IMR-90 (cell line): ENCODE measurements at regions not wholly inside any gene's neighbourhood (a gene's known extent, or its start where the extent isn't known, plus 50 kb on each side); places are given as distances from the start of the nearest gene placed in this dataset.

ENCODE experiments used
- ATAC-seq: fragments of 200-7000 bp; cut with Tn5 transposase; 2 replicates; pipeline ENCODE4 v1.9.1; 2020; ENCODE audit warnings: low read depth, mild to moderate bottlenecking, moderate library complexity
- BruUV-seq: library from RNA; stranded (reverse); fragments of 400-500 nt; replicated peaks from 2 replicates; lab custom pipeline; 2021; lab: Mats Ljungman, UMichigan
- CTCF ChIA-PET: fragments of 300-600 bp; formaldehyde crosslinking; extraction: SDS; loops from one replicate; lab custom pipeline; 2021; ENCODE audit warnings: antibody characterized with exemption; lab: Yijun Ruan, JAX
- POLR2A ChIA-PET: fragments of 300-600 bp; sonication (Branson Sonifier 250); formaldehyde crosslinking; loops from one replicate; lab custom pipeline; 2022; ENCODE audit warnings: antibody characterized with exemption; ENCODE audit not compliant: unreplicated experiment; lab: Charles Lee
- DNase-seq: peaks from one replicate; pipeline ENCODE4 v3.0.0; 2013
- H2AFZ ChIP-seq: replicated peaks from 2 replicates; pipeline ENCODE3; 2013; ENCODE audit warnings: low read length, mild to moderate bottlenecking; ENCODE audit not compliant: poor library complexity
- H2AK5ac ChIP-seq: 2 replicates; pipeline ENCODE4 v1.6.1; 2013; ENCODE audit warnings: low read depth, low read length, inconsistent platforms
- H2AK9ac ChIP-seq: replicated peaks from 2 replicates; pipeline ENCODE3; 2013; ENCODE audit warnings: mild to moderate bottlenecking, low read depth, low read length, moderate library complexity; ENCODE audit not compliant: poor library complexity
- H2BK120ac ChIP-seq: 2 replicates; pipeline ENCODE4 v1.6.1; 2013; ENCODE audit warnings: low read depth, low read length, inconsistent platforms
- H2BK15ac ChIP-seq: 3 replicates; pipeline ENCODE4 v1.6.1; 2013; ENCODE audit warnings: low read depth, low read length, inconsistent platforms
- H2BK20ac ChIP-seq: 2 replicates; pipeline ENCODE4 v1.6.1; 2013; ENCODE audit warnings: low read depth, mild to moderate bottlenecking, inconsistent platforms, low read length, moderate library complexity
- H2BK5ac ChIP-seq: 2 replicates; pipeline ENCODE4 v1.6.1; 2013; ENCODE audit warnings: mild to moderate bottlenecking, low read depth, low read length, inconsistent platforms; ENCODE audit not compliant: poor library complexity, severe bottlenecking
- H3K14ac ChIP-seq: replicated peaks from 2 replicates; pipeline ENCODE4 v1.6.1; 2013; ENCODE audit warnings: low read depth, low read length, inconsistent platforms
- H3K18ac ChIP-seq: 2 replicates; pipeline ENCODE4 v1.6.1; 2013; ENCODE audit warnings: low read depth, low read length, control low read depth
- H3K23ac ChIP-seq: 2 replicates; pipeline ENCODE4 v1.6.1; 2013; ENCODE audit warnings: low read depth, low read length, inconsistent platforms
- H3K27ac ChIP-seq: 2 replicates; pipeline ENCODE4 v1.5.1; 2013; ENCODE audit warnings: mild to moderate bottlenecking, control low read depth, low read length; ENCODE audit not compliant: insufficient read depth
- H3K27me3 ChIP-seq: 2 replicates; pipeline ENCODE4 v1.6.1; 2013; ENCODE audit warnings: low read length; ENCODE audit not compliant: control insufficient read depth, insufficient read depth
- H3K36me3 ChIP-seq: 2 replicates; pipeline ENCODE4 v1.6.1; 2013; ENCODE audit warnings: low read length, mixed read lengths; ENCODE audit not compliant: control insufficient read depth, insufficient read depth
- H3K4ac ChIP-seq: 2 replicates; pipeline ENCODE4 v1.6.1; 2013; ENCODE audit warnings: low read depth, low read length, inconsistent platforms
- H3K4me1 ChIP-seq: 2 replicates; pipeline ENCODE4 v1.6.1; 2013; ENCODE audit warnings: low read length, mixed read lengths; ENCODE audit not compliant: control insufficient read depth, insufficient read depth
- H3K4me2 ChIP-seq: 2 replicates; pipeline ENCODE4 v1.6.1; 2013; ENCODE audit warnings: low read depth, mild to moderate bottlenecking, control low read depth, low read length, moderate library complexity
- H3K4me3 ChIP-seq: 2 replicates; pipeline ENCODE4 v1.5.1; 2013; ENCODE audit warnings: low read depth, mild to moderate bottlenecking, control low read depth, low read length, moderate library complexity; ENCODE audit not compliant: insufficient read depth
- H3K56ac ChIP-seq: 2 replicates; pipeline ENCODE4 v1.6.1; 2013; ENCODE audit warnings: low read length, inconsistent platforms; ENCODE audit not compliant: insufficient read depth; ENCODE audit errors: extremely low read depth
- H3K79me1 ChIP-seq, 2 experiments: 2 replicates each; pipeline ENCODE4 v1.6.1; 2013; ENCODE audit warnings: low read length in 2 of 2, inconsistent platforms in 1 of 2, low read depth in 1 of 2
- H3K9ac ChIP-seq: 2 replicates; pipeline ENCODE4 v1.6.1; 2013; ENCODE audit warnings: low read depth, low read length, control low read depth
- H3K9me1 ChIP-seq: 2 replicates; pipeline ENCODE4 v1.6.1; 2013; ENCODE audit warnings: low read length, inconsistent platforms; ENCODE audit not compliant: insufficient read depth
- H3K9me3 ChIP-seq: 2 replicates; pipeline ENCODE4 v1.6.1; 2013; ENCODE audit warnings: low read length; ENCODE audit not compliant: control insufficient read depth, insufficient read depth
- H4K20me1 ChIP-seq: 2 replicates; pipeline ENCODE4 v1.6.1; 2013; ENCODE audit warnings: low read length, inconsistent platforms; ENCODE audit not compliant: insufficient read depth
- H4K5ac ChIP-seq: 2 replicates; pipeline ENCODE4 v1.6.1; 2013; ENCODE audit warnings: mild to moderate bottlenecking, low read depth, low read length, control low read depth
- H4K8ac ChIP-seq, 2 experiments: 2 replicates each; pipeline ENCODE4 v1.6.1; 2013; ENCODE audit warnings: low read depth in 2 of 2, low read length in 2 of 2, control low read depth in 1 of 2, inconsistent platforms in 1 of 2
- H4K91ac ChIP-seq: 2 replicates; pipeline ENCODE4 v1.6.1; 2013; ENCODE audit warnings: low read depth, low read length, inconsistent platforms; ENCODE audit not compliant: insufficient read depth
- FOS ChIP-seq: fragments of 150-350 bp; IDR thresholded peaks from 2 replicates; pipeline ENCODE4 v1.6.1; 2016; ENCODE audit warnings: low read depth, low read length
- SMC3 ChIP-seq: fragments of 150-350 bp; IDR thresholded peaks from 2 replicates; pipeline ENCODE4 v1.6.1; 2016; ENCODE audit warnings: low read depth, mild to moderate bottlenecking, antibody characterized with exemption, low read length, moderate library complexity
- WGBS, 2 experiments: methylation state at CpG; one replicate each; pipeline versions ENCODE4 v1.1.5 to v1.1.7; 2013; ENCODE audit warnings: missing lambda C conversion rate in 2 of 2; ENCODE audit not compliant: insufficient read length in 1 of 2; ENCODE audit errors: extremely low coverage in 2 of 2; 5-methylcytosine and 5-hydroxymethylcytosine counted together
- dilution Hi-C: fragments of 300-500 bp; cut with HindIII; formaldehyde crosslinking; loops from one replicate; pipeline ENCODE4 v1.14.3; 2018; ENCODE audit warnings: low sequenced_read_pairs; ENCODE audit not compliant: unreplicated experiment
- in situ Hi-C: fragments of 300-500 bp; cut with MboI; formaldehyde crosslinking; loops from 3 replicates; pipeline ENCODE4 v1.14.3; 2019; ENCODE audit warnings: low sequenced_read_pairs, inconsistent platforms, mixed read lengths
- intact Hi-C: fragments of 100-400 bp; cut with micrococcal nuclease; formaldehyde crosslinking; loops from 2 replicates; pipeline ENCODE4 v1.10.0; 2022
- TF ChIP-seq, protein P1 (sequence below): fragments of 150-350 bp; IDR thresholded peaks from 2 replicates; pipeline ENCODE4 v1.6.1; 2016; ENCODE audit warnings: low read depth, mild to moderate bottlenecking, low read length, moderate library complexity, borderline replicate concordance

GRCh38 chr13:72542241-72542640 lies 185.2 kb downstream of the MZT1 start:
- Histone ChIP-seq H3K9ac (no peak overlapping the region), H3K9me1 (no peaks in the 10 kb centered on the region), H2AFZ (no peak overlapping the region), H2BK5ac (no peak overlapping the region), H4K5ac (no peak overlapping the region), H3K36me3 (no peaks in the 10 kb centered on the region), H3K4me1 (no peaks in the 10 kb centered on the region), H3K4ac (no peak overlapping the region), H3K4me3 (no peak overlapping the region), H3K27me3 (no peaks in the 10 kb centered on the region), H3K4me2 (no peak overlapping the region), H4K91ac (no peak overlapping the region), H2AK9ac (no peak overlapping the region), H2AK5ac (no peak overlapping the region), H4K20me1 (no peaks in the 10 kb centered on the region), H2BK15ac (no peak overlapping the region), H3K79me1 (no peaks in the 10 kb centered on the region), H3K23ac (no peak overlapping the region), H2BK20ac (no peak overlapping the region), H4K8ac (no peak overlapping the region), H2BK120ac (no peak overlapping the region), H3K9me3 (no peaks in the 10 kb centered on the region), H3K18ac (no peak overlapping the region), H3K27ac (no peak overlapping the region), H3K56ac (no peak overlapping the region), H3K14ac (no peak overlapping the region)
- ChIA-PET POLR2A (no interaction called here), CTCF (no interaction called here)
- in situ Hi-C loops (no loop called here), intact Hi-C loops (no loop called here), dilution Hi-C loops (no loop called here)
- BruUV-seq, result no TSS peak
- no peak for DNase-seq
- TF ChIP-seq SMC3 (no peak), FOS (no peak)
- TF ChIP-seq, protein P1, sequence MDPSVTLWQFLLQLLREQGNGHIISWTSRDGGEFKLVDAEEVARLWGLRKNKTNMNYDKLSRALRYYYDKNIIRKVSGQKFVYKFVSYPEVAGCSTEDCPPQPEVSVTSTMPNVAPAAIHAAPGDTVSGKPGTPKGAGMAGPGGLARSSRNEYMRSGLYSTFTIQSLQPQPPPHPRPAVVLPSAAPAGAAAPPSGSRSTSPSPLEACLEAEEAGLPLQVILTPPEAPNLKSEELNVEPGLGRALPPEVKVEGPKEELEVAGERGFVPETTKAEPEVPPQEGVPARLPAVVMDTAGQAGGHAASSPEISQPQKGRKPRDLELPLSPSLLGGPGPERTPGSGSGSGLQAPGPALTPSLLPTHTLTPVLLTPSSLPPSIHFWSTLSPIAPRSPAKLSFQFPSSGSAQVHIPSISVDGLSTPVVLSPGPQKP, result no peak
- no peak for ATAC-seq
- WGBS, 2 experiments, result no CpG with 5 or more reads among the region's 3 CpGs
